HTR-8/SVneo (cell line): ENCODE measurements at regions not wholly inside any gene's neighbourhood (a gene's known extent, or its start where the extent isn't known, plus 50 kb on each side); places are given as distances from the start of the nearest gene placed in this dataset.
"Not testable (repeated sequence)": the region's sequence is repeated elsewhere in the genome, so short reads cannot be mapped to it uniquely, and the experiment has no call there.

Experiments used
- DNase-seq: peaks from one replicate; pipeline ENCODE4 v3.0.0; 2011; ENCODE audit warnings: low spot score, mixed read lengths; ENCODE audit not compliant: insufficient read length
- FAIRE-seq: peaks from 2 replicates; lab custom pipeline; 2011; peaks lifted over from hg19 to GRCh38; lab: Jason Lieb, UNC

DNA sequence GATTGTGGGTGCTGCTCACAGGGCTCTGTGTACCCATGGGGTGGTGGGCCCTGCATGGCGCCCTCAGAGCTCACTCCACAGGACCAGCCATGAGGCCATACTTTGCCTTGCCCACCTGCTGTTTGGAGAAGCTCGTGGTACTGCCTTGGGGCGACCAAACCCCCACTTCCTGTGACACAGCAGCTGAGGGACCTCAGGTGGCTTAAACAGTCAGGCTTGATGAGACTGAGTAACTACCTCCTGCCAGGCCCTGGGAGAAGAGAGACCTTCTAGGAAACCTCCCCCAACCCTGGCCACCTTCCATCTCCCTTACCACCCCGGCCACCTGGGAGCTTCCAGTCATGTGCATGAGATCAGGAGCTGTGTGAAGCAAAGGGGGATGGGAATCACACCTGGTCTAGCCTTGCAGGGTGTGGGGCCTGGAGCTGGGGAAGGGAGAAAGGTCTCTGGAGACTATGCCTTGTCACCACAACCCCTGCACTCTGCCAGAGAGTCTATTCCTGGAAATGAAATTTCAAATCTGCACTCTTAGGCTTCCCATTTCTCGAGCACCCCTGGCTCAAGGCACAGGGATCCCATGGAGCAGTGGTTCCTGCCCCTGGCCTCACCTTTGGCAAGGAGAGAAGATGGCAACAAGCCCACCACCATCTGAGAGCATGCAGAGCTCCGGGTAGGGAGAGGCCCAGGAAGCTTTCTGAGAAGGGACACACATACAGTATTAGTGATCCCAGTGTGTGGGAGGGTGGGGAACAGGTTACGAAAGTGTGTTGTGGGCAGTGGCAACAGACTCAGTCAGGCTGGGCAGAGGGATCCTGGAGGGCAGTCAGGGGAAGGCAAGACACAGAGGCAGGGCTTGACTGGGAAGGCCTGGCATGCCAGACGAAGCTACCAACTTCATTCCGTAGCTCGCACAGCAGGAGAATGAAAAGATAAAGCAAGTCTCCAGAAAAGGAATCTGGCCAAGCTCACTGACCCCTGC lies 125.0 kb downstream of the URI1 start:
- FAIRE-seq: no peak
- no peak for DNase-seq

DNA sequence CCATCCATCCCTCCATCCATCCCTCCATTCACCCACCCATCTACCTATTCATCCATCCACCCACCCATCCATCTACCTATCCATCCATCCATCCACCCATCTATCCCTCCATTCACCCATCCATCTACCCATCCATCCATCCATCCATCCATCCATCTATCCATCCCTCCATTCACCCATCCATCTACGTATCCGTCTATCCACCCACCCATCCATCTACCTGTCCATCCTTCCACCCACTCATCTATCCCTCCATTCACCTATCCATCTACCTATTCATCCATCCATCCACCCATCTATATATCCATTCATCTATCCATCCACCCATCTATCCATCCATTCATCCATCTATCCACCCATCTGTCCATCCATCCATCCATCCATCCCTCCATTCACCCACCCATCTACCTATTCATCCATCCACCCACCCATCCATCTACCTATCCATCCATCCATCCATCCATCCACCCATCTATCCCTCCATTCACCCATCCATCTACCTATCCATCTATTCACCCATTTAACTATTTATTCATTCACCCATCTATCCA lies 126.0 kb downstream of the URI1 start:
- not testable (repeated sequence) for DNase-seq, FAIRE-seq

DNA sequence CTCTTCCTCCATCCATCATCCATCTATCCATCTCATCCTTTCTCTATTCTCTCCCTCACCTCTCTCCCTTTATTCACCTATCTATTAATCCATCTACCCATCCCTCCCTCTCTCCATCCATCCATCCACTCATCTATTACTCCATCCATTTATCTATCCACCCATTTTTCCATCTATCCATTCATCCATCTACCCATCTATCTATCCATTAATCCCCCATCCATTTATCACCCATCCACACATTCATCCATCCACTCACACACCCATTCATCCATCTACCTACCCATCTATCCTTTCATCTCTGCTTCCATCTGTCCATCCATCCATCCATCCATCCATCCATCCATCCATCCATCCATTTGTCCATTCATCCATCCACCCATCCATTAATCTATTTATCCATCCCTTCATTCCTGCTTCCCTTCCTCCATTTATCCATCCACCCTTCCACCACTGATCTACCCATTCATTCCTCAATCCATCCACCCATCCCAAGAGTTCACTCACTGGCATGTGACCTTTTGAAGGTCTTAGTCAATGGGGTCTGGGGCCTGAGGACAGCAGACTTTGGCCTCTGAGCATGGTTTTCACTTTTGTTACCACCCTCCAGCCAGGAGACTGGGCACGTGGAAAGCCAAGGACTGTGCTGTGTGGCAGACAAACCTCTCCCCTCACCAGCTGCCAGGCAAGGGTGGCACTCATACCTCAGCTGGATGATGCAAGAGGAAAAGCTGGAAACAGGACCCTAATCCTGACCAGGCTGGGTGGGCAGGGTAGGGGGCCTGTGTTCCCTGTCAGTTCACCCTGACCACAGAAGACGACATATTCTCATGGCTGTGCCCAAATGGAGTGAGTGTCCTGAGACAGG lies 126.7 kb downstream of the URI1 start:
- no peak for DNase-seq
- no peak for FAIRE-seq

DNA sequence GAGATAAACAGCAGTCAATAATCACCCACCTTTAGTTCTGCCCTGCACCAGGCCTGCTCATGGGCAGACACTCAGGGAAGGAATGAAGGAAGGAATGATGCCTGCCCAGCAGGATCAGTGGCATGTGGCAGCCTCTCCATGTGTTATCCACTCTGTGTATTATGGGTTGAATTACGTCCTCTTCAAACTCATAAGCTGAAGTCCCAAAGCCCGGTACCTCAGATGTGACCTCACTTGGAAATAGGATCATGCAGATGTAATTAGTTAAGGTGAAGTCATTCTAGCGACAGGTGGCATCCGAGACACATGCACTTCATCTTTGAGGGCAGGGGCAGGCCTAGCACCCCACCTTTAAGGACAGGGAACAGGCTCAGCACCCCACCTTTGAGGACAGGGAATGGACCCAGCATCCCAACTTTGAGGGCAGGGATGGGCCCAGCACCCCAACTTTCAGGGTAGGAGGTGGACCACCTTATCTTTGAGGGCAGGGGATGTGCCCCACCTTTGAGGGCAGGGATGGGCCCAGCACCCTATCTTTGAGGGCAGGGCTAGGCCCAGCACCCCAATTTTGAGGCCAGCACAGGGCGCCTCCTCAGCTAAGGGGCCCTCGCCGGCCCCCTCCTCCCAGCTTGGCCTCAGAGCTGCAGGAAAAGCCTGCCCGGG lies 127.6 kb downstream of the URI1 start:
- no peak for DNase-seq
- no peak for FAIRE-seq

DNA sequence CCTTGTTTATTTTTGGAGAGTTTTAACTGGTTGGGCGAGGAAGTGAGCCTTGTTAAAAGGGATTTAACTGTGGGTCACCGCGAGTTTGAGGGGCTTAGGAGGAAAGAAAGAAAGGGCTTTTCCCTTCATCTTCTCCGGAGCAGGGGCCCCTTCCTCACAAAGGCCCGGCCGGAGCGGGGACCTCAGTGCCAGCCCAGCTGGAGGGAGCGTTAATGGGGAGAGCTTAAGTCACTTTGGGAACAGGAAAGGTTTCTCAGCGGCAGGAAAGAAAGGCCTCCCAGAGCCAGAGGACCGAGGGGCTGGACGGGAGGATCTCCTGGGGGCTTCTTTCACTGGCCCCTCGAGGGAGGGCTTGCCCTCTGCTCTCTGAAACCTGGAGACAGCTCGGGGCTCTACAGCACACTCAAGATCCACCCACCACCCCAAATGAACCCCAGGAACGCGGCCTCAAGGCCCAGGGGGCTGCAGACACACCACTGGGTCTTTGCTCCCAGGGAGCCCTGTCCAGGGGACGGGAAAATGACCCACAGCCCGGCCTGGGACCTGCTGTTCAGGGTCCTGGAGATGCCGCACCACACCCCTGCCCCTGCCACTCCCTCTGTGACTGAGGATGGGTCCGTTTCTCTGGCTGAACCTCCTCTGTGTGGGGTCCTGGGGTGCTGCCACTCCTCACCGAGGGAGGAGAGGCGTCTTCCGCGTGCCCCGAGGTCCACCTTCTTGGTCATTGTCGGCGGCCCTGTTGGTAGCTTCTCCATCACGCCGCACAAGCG lies 128.3 kb downstream of the URI1 start:
- FAIRE-seq: no peak
- no peak for DNase-seq

DNA sequence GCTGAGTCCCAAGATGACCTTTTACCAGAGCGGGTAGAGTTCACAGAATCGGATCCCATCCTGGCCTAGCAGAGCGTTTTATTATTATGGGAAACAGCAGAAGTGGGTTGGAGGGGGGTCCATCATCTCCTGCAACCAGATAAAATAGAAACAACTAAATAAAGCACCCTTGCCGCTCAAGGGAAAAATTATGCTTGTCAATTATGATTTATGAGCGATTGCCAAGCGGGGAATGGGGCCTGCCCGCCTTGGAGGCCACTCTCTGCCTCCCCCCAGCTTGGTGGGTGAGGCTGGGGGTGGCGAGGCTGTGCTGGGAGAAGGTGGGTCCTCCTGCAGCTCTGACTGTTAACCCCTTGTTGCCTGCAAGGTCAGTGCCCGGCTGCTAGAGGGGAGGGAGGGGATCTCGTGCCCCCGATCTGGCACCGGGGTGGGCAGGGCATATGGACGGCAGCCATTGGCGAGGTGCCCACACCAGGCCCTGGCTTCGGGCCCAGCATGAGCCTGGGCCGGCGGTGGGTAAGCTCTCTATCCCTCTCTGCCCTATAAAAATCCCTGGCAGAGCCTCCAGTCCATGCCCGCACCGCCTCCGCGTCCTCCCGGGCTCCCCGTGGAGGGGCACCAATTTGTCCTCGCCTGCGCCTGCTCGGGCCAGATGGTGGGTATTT lies 129.1 kb downstream of the URI1 start:
- FAIRE-seq (no peak), DNase-seq (no peak)

DNA sequence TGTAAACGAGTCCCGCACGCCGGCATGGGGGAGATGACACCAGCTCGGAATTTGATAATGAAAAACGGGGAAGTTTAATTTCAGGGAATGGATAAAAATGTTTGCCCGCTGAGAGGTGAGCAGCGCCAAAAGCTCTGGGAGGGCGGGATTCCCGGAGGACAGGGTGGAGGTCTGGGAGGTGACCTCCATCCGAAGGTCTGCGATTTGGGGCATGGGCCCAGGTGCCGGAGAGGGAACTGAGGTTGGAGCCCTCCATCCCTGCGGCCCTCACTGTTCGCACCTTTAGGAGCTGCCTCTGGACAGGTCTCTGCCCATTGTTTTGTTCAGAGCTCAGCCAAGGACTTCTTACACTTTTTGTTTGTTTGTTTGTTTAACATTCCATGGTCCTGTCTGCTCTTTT lies 129.8 kb downstream of the URI1 start:
- no peak for FAIRE-seq
- DNase-seq: no peak

DNA sequence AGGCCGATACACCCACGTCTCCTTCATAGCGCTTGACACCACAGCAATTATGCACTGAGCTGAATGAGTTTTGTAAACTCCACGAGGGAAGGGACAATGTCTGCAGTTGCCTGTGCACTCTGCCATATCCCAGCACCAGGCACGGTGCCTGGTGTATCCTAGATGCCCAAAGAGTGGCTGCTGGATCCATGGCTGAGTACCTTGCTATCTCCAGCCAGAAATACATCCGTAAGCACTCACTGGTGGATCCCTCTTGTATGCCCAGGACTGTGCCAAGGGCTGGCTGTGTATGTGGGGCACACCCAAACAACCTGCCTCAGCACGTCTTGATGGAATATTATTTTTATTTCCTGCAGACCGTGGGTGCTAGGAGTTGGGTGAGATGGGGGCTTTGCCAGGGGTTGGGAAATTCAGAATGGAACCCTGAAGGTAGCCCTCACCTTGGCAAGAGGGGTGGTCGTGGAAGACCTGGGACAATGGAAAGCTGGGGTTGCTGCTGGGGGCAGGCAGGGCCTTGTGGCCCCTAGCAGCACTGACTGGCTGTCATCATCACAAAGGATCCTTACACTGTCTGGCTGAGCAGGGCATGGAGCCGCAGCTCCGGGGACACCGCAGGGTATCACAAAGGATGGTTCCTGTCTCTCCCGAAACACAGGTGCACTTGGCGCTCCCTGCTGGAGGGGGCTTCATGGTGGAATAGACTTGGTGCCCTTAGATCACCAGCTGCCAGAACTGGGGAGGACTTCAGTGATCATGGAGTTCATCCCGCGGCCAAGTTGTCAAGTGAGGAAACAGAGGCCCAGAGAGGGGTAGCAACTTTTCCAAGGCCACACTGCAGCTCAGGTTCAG lies 131.3 kb downstream of the URI1 start:
- DNase-seq (no peak), FAIRE-seq (no peak)

DNA sequence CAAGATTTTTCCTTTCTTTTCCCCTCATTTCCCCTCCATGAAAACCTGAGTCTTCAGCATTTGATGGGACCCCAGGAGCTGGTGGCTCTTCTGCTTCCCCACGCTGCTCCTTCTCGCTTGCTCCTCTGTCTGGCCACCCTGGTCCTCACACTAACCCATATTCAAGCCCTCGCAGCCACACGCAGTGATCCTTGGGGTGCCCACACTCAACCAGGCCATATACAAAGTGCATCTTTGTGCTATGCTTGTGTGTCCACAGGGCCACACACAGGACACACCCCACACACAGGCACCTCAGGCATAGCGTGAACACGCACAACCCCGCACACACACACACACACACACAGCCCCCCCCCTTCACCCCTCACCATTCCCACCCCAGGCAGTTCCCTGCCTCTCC lies 132.1 kb downstream of the URI1 start:
- FAIRE-seq: no peak

DNA sequence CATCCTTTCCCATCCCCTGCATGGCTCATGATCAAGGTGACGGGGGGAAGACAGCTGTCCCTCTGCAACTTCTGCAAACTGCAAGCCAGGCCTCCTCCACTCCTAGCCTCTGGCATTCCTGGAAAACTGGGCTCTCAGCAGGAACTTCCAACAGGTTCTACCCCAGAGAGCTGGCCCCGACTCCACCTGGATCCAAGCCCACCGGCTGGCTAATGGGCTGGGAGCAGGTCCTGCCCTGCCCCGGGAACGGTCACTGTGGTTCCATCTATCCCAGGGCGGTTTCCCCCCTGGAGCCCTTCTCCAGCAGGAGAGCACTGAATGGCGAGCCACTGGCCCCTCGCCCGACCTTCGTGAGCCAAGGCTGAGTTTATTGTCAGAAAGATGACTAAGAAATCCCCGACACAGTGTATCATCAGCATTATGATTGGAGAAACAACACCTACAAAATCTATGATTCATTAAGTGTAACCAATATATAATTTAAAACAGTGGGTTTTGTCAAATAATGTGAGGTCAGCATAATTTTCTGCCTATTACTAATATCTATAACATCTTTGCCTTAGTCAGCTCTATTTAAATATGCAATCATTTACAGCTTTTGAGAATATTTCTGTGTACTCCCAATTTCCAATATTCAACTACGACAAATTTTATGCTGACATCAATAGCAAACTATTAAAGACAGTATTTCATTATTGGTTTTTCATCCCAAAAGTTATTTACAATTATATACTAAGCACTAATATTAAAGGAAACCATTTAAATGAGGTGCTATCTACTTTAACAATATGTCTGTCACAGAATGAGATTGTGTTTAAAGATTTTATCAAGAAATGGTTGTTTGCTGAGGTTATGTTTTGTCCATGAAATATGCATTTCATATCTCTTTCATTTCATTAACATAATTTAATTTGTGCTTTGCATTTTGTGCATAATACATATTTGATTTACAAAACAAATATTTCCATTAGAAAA lies 133.0 kb downstream of the URI1 start:
- no peak for FAIRE-seq
- DNase-seq: no peak

More for the DNA sequence above, 132.1 kb downstream of the URI1 start:
- DNase-seq: no peak

DNA sequence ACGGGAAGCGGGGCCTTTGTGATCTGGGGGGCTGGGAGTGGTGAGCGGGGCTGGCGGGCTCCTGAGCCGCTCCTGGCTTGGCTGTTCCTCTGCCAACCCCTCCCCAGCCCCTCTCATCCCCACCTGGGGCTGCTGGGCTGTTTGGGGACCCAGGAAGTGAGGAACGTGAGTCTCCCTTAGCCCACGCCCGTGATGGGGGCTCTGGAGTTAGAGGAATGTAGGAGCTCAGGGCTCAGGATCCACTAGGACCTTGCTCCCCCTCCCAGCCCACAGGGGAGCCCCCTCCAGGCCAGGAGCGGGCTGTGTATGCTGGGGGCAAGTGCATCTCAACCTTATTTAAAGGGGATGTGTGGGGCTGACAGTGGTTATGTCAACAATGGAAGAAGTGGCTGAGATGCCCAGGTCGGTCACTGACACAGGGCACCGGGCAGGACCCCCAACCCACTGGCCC lies 134.1 kb downstream of the URI1 start:
- DNase-seq: no peak
- no peak for FAIRE-seq

DNA sequence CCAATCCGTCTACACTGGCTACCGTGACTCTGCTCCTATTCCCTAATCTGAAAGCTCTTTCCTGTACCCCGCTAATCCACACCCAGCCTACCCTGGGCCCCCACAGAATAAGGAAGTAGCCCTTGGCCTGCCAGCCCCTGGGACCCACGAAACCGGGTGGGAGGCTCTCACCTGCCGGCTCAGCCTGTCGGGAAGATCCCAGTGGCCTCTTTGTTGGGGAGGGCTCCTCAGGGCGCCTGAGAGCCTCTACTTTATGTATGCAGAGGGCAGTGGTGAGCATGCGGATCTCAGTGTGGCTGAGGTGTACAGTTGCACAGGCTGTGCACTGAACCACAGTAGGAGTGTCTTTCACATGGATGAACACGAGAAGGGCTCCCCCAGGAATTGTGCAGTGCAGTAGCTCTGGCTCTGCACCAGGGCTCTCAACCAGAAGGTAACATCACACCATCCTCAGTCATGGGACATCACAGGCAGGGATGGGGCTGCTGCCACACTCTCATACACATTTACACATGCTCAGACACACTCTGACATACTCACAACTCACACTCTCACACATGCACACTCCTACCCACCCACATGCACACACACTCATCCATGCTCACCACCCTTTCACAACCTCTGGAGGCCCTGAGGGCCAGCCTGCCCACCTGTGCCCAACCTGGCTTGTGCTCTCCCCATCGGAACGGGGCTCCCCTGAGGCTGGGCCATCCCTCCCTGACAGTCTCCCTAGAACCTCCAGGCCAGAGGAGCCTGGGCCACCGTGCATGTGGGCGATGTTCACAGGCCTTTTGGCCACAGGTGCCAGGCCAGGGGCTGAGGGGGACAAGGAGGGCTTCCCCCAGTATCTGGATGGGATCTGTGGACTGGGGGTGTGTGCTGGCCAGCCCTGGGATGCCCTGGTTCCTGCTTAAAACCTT lies 135.0 kb downstream of the URI1 start:
- FAIRE-seq: no peak
- no peak for DNase-seq

DNA sequence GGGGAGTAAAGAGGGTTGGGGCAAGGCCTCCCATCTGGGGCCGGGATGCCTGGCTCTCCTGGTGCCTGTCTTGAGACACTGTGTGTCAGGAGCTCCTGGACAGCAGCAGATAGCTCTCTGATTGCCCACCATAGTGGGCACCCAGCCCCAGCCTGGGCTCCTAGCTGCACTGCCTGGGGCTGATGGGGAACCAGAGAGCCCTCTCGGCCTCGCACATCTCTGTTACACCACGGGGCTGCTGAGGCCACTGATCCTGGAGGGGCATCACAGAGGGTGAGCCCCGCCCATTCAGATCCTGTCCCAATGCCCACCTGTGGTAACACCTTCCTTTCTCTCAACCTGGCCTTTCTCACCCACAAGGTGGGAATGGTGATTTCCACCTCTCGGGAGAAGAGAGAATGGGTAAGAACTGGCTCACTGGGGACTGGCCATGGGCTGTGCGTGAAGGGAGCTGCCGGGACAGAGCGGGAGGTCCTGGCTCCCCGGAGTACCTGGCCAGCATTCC lies 135.9 kb downstream of the URI1 start:
- DNase-seq (no peak), FAIRE-seq (no peak)

DNA sequence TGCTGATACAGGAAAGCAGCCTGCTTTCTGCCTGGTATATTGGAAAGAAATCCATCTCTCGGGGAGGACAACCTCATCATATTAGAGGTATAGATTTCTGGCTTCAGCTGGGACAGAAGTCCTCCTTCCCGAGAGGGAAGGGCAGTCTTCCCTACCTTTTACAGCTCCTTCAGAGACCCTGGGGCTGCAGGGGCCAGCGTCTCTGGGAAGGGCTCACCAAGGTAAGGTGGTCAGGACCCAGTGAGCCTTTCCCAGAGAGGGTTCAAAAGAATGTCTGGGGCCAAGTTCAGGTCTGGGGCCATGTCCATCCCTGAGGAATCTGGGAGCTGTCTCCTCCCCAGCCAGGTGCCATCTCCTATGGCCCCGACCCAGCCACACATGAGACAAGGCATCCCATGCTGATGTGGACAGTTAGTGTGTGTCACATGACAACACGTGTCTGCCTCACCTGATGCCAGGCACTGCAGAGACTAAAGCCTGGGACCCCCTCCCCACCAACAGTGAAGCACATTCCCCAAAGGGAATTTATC lies 136.4 kb downstream of the URI1 start:
- FAIRE-seq: no peak
- no peak for DNase-seq

DNA sequence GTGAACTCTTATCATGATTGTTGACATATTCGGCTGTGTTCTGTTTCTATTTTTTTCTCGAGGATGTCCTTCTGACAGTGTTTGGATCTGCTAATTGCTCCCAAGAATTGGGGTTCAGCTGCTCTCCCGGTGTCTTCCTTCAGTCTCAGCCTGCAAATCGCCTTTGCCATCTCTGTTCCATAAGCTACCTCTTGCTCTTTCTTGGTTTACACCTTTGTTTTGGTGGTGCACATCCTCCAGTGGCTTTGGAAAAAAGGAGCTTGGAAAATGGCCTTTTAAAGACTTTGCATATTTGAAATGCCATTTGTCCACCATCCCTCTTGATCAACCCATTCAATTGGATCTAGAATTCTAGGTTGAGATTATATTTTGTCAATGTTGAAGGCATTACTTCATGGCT lies 137.2 kb downstream of the URI1 start:
- DNase-seq: no peak
- no peak for FAIRE-seq
